GM19438 (cell line): ENCODE measurements at regions not wholly inside any gene's neighbourhood (a gene's known extent, or its start where the extent isn't known, plus 50 kb on each side); places are given as distances from the start of the nearest gene placed in this dataset.

Experiments used
- ATAC-seq: cut with Tn5 transposase; IDR thresholded peaks from one replicate; pipeline ENCODE4 v1.9.1; 2021; ENCODE audit warnings: low read depth; ENCODE audit not compliant: unreplicated experiment

- ATAC-seq, result no peak
Measured at GRCh38 chr5:3729631-3730030, 134.0 kb downstream of the IRX1 start.

DNA sequence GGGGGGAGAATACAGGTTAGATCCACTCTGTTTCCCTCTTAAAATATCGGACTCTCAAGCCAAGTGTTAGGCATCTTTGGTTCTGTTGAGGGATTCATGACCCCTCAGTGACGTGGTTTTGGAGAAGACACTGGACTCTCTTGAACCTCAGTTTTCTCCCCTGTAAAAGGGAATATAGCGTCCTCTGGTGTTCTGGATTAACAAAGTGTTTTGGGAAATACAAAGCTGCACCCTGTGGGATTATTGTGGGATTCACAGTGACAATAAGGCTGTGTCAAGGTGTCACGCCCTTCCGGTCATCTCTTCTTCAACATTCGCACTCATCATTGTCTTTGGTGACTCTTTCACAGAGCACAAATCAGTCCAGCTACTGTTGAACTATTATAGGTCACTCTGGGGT lies 139.0 kb downstream of the IRX1 start:
- ATAC-seq, result no peak

GRCh38 chr5:3736466-3736865 lies 140.8 kb downstream of the IRX1 start:
- ATAC-seq, result no peak

- no peak for ATAC-seq
Measured at GRCh38 chr5:3736926-3737325, 141.3 kb downstream of the IRX1 start.

DNA sequence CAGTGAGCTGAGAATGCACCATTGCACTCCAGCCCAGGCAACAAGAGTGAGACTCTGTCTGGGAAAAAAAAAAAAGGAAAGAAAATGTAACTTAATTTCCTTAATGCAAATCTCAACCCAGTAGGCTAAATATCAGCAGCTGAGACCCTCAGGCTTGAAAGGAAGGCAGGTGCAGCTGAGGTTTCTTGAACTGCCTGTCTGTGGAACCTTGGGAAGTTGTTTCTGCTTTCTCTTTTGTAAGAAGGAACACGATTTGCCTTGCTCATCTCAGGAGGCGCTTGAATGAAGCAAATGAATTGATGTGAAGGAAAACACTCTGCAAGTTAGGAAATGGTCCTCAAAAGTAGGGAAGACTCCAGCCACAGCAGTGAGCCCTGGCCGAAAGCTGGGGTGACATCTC lies 143.3 kb downstream of the IRX1 start:
- no peak for ATAC-seq

- no peak for ATAC-seq
Measured at GRCh38 chr5:3740546-3741373, 145.1 kb downstream of the IRX1 start.

DNA sequence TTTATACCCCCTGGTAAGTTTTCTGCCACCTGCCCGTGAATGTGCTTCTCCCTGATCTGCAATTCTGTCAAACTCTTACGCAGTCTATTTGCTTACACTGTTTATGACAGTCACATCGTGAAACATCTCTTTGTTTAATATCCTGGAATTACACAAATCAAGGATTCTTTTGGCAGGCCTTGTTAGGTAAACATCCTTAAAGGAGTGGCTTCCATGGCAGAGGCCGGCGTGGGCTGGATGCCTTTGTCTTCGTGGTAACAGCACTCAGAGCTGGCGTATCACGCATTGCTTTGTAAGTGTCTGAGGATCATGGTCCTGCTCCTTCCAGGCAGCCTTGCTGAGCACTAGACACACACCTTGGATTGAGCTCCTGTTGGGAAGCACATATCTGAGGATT lies 145.7 kb downstream of the IRX1 start:
- ATAC-seq, result no peak

DNA sequence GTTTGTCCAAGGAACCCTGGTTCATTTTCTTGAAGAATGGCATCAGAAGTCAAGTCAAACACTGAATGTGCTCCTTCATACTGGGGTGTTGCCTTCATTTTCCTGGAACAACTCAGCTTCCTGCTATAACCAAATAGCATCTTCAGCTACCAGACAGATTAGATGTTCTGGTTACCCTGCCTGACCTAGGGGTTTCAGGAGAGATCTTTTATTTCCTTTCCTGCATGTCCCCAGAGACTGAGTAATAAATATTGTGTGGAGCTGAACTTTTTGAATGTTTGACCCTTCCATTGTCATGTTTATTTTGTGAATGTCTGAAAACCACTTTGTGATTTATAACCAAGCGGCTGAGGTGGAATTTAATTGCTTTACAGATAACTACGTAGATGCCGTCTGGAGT lies 147.1 kb downstream of the IRX1 start:
- ATAC-seq, result no peak

DNA sequence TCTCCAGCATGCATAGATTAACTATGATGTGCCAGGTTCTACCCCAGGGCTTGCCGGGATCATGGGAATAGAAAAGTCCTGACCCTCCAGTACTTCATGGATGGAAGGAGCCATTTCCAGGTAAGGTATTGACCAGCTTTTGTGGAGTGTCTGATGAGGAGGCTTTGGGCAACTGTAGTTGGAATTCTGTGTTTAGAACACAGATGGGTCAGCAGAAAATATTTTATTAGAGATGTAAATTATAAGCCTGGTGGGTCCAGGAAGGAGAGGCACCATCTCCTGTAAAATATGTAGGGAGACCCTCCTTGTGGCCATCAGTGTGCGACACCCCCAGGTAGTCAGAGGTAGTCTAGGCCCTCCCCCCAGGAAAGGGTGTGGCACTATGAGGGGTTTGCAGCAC lies 156.2 kb downstream of the IRX1 start:
- no peak for ATAC-seq

- no peak for ATAC-seq
Measured at GRCh38 chr5:3778000-3778550, 182.4 kb downstream of the IRX1 start.

GRCh38 chr5:3778945-3779344 lies 183.3 kb downstream of the IRX1 start:
- ATAC-seq, result no peak

GRCh38 chr5:3780278-3780677 lies 184.6 kb downstream of the IRX1 start:
- no peak for ATAC-seq

- no peak for ATAC-seq
Measured at GRCh38 chr5:3780907-3781306, 185.3 kb downstream of the IRX1 start.

DNA sequence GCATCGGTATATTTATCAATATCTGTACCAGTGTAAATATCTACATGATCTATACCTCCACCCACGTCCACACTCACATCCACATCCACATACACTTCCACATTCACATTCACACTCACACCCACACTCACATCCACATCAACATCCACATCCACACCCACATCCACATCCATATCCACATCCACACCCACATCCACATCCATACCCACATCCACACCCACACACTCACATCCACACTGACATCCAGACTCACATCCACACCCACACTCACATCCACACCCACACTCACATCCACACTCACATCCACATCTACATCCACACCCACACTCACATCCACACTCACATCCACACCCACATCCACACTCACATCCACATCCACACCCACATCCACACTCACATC lies 189.2 kb downstream of the IRX1 start:
- no peak for ATAC-seq

DNA sequence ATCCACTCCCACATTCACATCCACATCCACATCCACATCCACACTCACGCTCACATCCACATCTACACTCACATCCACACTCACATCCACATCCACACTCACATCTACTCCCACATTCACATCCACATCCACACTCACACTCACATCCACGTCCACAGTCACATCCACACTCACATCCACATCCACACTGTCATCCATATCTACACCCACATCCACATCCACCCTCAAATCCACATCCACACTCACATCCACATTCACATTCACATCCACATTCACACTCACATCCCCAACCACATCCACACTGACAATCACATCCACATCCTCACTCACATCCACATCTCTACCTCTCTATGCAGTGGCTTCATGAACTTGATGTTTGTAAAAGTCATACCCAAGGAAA lies 190.5 kb downstream of the IRX1 start:
- no peak for ATAC-seq

DNA sequence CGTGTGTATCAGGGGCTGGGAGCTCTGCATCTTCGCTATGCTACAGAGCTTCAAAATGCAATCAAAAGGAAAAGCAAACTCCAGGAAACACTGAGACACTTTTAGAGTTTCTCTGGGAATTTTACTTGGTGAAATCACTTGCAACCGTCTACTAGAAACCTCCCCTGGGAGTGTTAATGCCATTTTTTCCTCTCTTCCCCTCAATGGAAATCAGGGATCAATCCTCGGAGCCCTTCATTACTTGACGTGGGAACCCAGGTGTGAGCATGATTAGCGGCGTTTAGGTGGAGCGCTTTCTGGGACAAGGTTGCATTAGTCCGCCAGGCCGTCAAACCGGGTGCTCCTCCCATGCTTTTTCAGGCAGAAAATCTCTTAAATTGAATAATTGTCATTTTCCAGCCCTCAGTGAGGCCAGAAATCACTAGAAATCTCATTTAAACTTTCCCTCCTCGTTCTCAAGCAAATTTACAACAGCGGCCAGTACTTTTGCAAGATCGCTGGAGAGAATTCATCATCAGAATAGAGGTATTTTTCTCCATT lies 191.3 kb downstream of the IRX1 start:
- ATAC-seq, result no peak

DNA sequence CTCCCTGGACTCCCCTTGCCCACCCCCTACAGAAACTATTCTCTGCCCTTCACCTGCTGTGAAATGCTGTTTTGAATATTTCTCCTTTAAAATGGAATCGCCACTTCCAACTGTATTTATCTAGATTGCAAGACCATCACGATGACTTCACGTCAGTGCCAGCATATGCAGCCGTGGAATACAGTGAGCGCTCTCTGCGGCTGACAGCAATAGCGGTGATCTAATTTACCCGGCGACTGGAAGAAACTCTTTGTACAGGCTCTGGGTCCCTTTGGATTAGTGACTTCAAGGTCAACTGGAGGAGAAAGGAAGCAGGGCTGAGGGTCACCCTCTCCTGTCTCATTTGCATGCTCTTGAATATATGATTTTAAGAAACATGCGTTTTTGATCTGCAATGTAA lies 192.0 kb downstream of the IRX1 start:
- no peak for ATAC-seq

- no peak for ATAC-seq
Measured at GRCh38 chr5:3789519-3790193, 194.0 kb downstream of the IRX1 start.

DNA sequence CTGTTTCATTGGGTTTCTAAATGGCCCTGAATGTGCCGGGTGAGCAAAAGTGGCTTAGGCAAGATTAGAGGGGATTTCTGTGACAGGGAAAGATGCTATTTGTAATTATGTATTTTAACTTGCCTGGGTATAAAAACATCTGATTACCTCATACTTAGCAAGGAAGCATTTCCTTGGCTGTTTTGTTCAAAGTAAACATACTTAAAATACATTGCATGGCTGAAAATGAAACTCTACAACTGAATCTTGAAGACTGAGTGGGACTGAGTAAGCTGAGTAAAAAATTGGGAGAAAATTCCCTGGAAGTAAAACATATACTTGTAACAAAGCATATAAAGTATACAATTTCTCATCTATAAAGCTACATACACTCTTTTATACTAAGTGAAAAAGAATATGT lies 197.5 kb downstream of the IRX1 start:
- no peak for ATAC-seq

DNA sequence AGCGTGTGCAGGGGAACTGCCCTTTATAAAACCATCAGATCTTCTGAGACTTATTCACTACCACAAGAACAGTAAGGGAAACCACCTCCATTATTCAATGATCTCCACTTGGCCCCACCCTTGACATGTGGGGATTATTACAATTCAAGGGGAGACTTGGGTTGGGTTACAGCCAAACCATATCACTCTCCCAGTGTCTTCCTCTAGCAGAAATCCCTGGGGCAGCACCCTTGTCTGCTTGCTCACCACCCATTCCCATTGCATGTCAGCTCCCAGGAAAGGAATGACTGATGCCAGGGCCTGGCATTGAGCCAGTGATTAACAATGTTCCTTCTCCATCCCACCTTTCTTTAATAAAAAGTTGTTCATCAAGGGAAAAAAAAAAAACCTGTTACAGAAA lies 199.0 kb downstream of the IRX1 start:
- no peak for ATAC-seq

- ATAC-seq, result no peak
Measured at GRCh38 chr5:3796736-3797135, 201.1 kb downstream of the IRX1 start.

DNA sequence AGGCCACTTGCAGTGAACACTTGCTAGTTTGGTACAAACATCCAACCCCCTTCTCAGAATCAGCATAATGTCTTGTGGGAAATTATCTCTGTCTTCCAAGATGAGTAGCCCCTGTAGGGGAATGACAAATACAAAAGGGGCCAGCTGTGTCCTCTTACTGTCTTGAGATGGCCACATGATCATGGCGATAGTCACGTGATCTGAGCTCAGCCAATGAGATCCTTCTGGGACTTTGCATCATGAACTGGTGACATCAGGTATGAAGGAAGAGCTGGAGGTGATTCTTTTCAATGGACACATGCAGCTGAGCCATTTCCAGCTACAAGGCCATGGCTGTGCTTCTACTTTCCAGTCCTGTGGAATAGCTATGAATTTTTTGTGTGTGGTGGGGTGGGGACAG lies 206.3 kb downstream of the IRX1 start:
- no peak for ATAC-seq
